ENCODE measurements at regions not wholly inside any gene's neighbourhood (a gene's known extent, or its start where the extent isn't known, plus 50 kb on each side); places are given as distances from the start of the nearest gene placed in this dataset.

DNA sequence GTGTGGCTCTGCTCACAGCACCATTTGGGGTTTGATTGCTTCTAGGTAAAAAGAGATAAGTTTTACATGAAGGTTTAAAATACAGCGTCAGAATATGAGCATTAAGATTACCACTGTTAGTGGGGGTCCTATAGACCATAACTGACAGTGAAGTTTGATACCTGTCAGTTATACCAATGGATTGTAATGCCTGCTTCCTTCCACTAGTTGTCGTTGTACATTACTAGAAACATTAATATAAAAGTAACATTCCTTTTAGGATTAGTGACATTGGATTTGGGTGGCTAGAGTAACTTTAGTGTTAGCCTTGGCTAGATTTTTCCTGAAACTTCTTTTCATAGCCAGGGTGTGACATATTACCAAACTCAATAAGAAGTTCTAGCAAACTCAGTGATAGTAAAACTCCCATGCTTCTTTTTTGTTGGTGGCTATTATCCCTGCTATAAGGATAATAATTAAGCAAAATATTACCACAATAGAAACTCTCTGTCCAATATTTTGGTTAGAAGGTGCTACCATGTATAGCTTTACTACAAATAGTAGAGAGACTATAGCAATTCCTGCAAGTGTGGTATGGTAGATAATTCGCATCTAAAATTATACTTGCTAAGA is 57.1 kb downstream of the FAM181B start:
- TF ChIP-seq CTCF (IDR thresholded peaks at IDR 0.05; ENCODE audit: extremely low read depth in 1 of 2, insufficient read depth in 1 of 2, low read depth in 1 of 2, low read length in 2 of 2), result peak; percentile 19 to 35
- TF ChIP-seq GATA2 (IDR thresholded peaks at IDR 0.05; ENCODE audit: insufficient read depth, insufficient read length, low read depth, low read length), result no peak
- TF ChIP-seq MYC (IDR thresholded peaks at IDR 0.05; ENCODE audit: low read depth, low read length), result no peak
- no peak for TF ChIP-seq EZH2 (IDR thresholded peaks at IDR 0.05; ENCODE audit: borderline replicate concordance, low read depth, low read length, severe bottlenecking)
- no peak for TF ChIP-seq POLR2A (IDR thresholded peaks at IDR 0.05; ENCODE audit: low read depth, low read length)
- no peak for TF ChIP-seq POLR2AphosphoS5 (IDR thresholded peaks at IDR 0.05; ENCODE audit: insufficient read depth, low read depth, low read length)
